ENCODE measurements at regions not wholly inside any gene's neighbourhood (a gene's known extent, or its start where the extent isn't known, plus 50 kb on each side); places are given as distances from the start of the nearest gene placed in this dataset.

GRCh38 chr10:65500716-65501115 lies 1425.1 kb upstream of the LRRTM3 start:
- Histone ChIP-seq H3K79me2 (ENCODE audit: control insufficient read depth, insufficient read depth, low read length) (no peaks in the 10 kb centered on the region), H3K4me1 (ENCODE audit: control insufficient read depth in 2 of 2, insufficient read depth in 2 of 2, low read length in 2 of 2) (no peaks in the 10 kb centered on the region), H3K36me3 (replicated peaks in 1 of 2; ENCODE audit: control extremely low read depth in 1 of 2, control insufficient read depth in 1 of 2, extremely low read depth in 1 of 2, insufficient read depth in 2 of 2, low read length in 1 of 2) (no peaks in the 10 kb centered on the region), H3K4me2 (replicated peaks; ENCODE audit: low read depth, low read length, poor library complexity, severe bottlenecking) (no peak overlapping the region), H3K9ac (ENCODE audit: low read length) (no peak overlapping the region), H4K20me1 (ENCODE audit: control insufficient read depth, insufficient read depth, low read length, poor library complexity, severe bottlenecking) (no peaks in the 10 kb centered on the region), H3K27ac (ENCODE audit: low read length in 2 of 2) (no peak overlapping the region), H3K9me3 (ENCODE audit: control extremely low read depth in 1 of 3, control insufficient read depth in 2 of 3, insufficient read depth in 1 of 3, low read length in 2 of 3) (peaks cover 0 to 3% (median 0%) of the 10 kb centered on the region in 3 donors), H3K4me3 (ENCODE audit: control extremely low read depth in 1 of 5, extremely low read depth in 1 of 5, insufficient read depth in 1 of 5, low read depth in 2 of 5, low read length in 4 of 5) (no peak overlapping the region), H2AFZ (ENCODE audit: insufficient read depth, low read depth, low read length, poor library complexity, severe bottlenecking) (no peak overlapping the region), H3K27me3 (replicated peaks in 1 of 4; ENCODE audit: control extremely low read depth in 1 of 4, control insufficient read depth in 3 of 4, insufficient read depth in 4 of 4, low read length in 3 of 4) (no peaks in the 10 kb centered on the region)
- POLR2A ChIA-PET = no interaction called here
- CTCF ChIA-PET = no interaction called here
- Mint-ChIP-seq H3K27me3 (no peaks in the 10 kb centered on the region), H3K27ac (no peak overlapping the region), H3K4me3 (no peak overlapping the region), H3K4me1 (no peaks in the 10 kb centered on the region), H3K9me3 (ENCODE audit: insufficient read depth) (peaks cover 7% of the 10 kb centered on the region)
- TF ChIP-seq EZH2 (IDR thresholded peaks at IDR 0.05; ENCODE audit: borderline replicate concordance, insufficient read depth, low read depth, low read length, poor library complexity, severe bottlenecking) (no peak), CTCF (IDR thresholded peaks at IDR 0.05) (no peak)
- DNase-seq (no peak), ATAC-seq (ENCODE audit: low read depth) (no peak)
- intact Hi-C loops (cut with micrococcal nuclease) = no loop called here
- no CpG with 5 or more reads among the region's 1 CpG for WGBS (ENCODE audit: insufficient coverage)

DNA sequence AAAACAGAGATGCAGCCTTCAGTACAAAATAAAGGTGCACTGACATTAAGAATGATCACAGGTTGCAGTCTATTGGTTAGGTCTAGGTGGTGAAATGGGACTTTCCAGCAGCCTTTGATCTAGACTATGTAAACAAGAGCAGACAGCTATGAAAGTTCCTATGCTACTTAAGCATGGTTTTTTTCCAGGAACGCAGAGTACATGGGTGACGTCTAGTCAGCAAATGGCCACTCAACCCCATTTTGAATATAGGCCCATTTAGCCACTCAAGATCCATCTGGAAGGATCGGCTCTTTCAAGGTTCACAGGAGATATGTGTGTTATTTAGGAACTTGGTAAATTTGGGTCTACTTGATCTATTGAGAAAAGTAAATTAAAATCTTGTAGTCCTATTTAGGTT lies 1424.6 kb upstream of the LRRTM3 start:
- H3K4me3 ChIP-seq (ENCODE audit: control extremely low read depth in 1 of 5, extremely low read depth in 1 of 5, insufficient read depth in 1 of 5, low read depth in 2 of 5, low read length in 4 of 5) = no peak overlapping the region
- no peak overlapping the region for H3K27ac ChIP-seq (ENCODE audit: low read length in 2 of 2)
- intact Hi-C loops (cut with micrococcal nuclease) = no loop called here
- H4K20me1 ChIP-seq (ENCODE audit: control insufficient read depth, insufficient read depth, low read length, poor library complexity, severe bottlenecking) = no peaks in the 10 kb centered on the region
- H3K4me1 ChIP-seq (ENCODE audit: control insufficient read depth in 2 of 2, insufficient read depth in 2 of 2, low read length in 2 of 2) = no peaks in the 10 kb centered on the region
- Mint-ChIP-seq H3K4me1 (no peaks in the 10 kb centered on the region), H3K27me3 (no peaks in the 10 kb centered on the region), H3K27ac (no peak overlapping the region), H3K9me3 (ENCODE audit: insufficient read depth) (peaks cover 5% of the 10 kb centered on the region), H3K4me3 (no peak overlapping the region)
- POLR2A ChIA-PET = no interaction called here
- no peaks in the 10 kb centered on the region for H3K36me3 ChIP-seq (replicated peaks in 1 of 2; ENCODE audit: control extremely low read depth in 1 of 2, control insufficient read depth in 1 of 2, extremely low read depth in 1 of 2, insufficient read depth in 2 of 2, low read length in 1 of 2)
- H3K4me2 ChIP-seq (replicated peaks; ENCODE audit: low read depth, low read length, poor library complexity, severe bottlenecking) = no peak overlapping the region
- ATAC-seq (ENCODE audit: low read depth) (no peak), DNase-seq (no peak)
- H3K9me3 ChIP-seq (ENCODE audit: control extremely low read depth in 1 of 3, control insufficient read depth in 2 of 3, insufficient read depth in 1 of 3, low read length in 2 of 3) = peaks cover 0 to 3% (median 0%) of the 10 kb centered on the region in 3 donors
- TF ChIP-seq EZH2 (IDR thresholded peaks at IDR 0.05; ENCODE audit: borderline replicate concordance, insufficient read depth, low read depth, low read length, poor library complexity, severe bottlenecking) (no peak), CTCF (IDR thresholded peaks at IDR 0.05) (no peak)
- H3K9ac ChIP-seq (ENCODE audit: low read length) = no peak overlapping the region
- no CpG with 5 or more reads among the region's 3 CpGs for WGBS (ENCODE audit: insufficient coverage)
- CTCF ChIA-PET = no interaction called here
- H2AFZ ChIP-seq (ENCODE audit: insufficient read depth, low read depth, low read length, poor library complexity, severe bottlenecking) = no peak overlapping the region
- no peaks in the 10 kb centered on the region for H3K27me3 ChIP-seq (replicated peaks in 1 of 4; ENCODE audit: control extremely low read depth in 1 of 4, control insufficient read depth in 3 of 4, insufficient read depth in 4 of 4, low read length in 3 of 4)
- H3K79me2 ChIP-seq (ENCODE audit: control insufficient read depth, insufficient read depth, low read length) = no peaks in the 10 kb centered on the region

All from B cell (primary cell).